Lower leg skin (tissue), 3 donors: ENCODE measurements at regions not wholly inside any gene's neighbourhood (a gene's known extent, or its start where the extent isn't known, plus 50 kb on each side); places are given as distances from the start of the nearest gene placed in this dataset.

Experiments used
- POLR2A ChIP-seq, 2 donors: fragments of 450-650 bp; IDR thresholded peaks; one replicate each; pipeline ENCODE4 v1.6.1; 2016 to 2017; ENCODE audit warnings: antibody characterized with exemption in 2 of 2, mild to moderate bottlenecking in 1 of 2, moderate library complexity in 1 of 2
- TF ChIP-seq, protein P1 (sequence below), 3 donors: fragments of 450-650 bp; IDR thresholded peaks; one replicate each; pipeline ENCODE4 v1.5.1; 2016; ENCODE audit warnings: antibody characterized with exemption in 3 of 3, mild to moderate bottlenecking in 3 of 3, moderate library complexity in 2 of 3

- TF ChIP-seq, protein P1, sequence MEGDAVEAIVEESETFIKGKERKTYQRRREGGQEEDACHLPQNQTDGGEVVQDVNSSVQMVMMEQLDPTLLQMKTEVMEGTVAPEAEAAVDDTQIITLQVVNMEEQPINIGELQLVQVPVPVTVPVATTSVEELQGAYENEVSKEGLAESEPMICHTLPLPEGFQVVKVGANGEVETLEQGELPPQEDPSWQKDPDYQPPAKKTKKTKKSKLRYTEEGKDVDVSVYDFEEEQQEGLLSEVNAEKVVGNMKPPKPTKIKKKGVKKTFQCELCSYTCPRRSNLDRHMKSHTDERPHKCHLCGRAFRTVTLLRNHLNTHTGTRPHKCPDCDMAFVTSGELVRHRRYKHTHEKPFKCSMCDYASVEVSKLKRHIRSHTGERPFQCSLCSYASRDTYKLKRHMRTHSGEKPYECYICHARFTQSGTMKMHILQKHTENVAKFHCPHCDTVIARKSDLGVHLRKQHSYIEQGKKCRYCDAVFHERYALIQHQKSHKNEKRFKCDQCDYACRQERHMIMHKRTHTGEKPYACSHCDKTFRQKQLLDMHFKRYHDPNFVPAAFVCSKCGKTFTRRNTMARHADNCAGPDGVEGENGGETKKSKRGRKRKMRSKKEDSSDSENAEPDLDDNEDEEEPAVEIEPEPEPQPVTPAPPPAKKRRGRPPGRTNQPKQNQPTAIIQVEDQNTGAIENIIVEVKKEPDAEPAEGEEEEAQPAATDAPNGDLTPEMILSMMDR (IDR thresholded peaks at IDR 0.05) = no peak
- no peak for TF ChIP-seq POLR2A (IDR thresholded peaks at IDR 0.05)
Measured at GRCh38 chr9:96084331-96084734, 208.8 kb downstream of the ERCC6L2 start.
